CD1c-positive myeloid dendritic cell (primary cell): ENCODE measurements at regions not wholly inside any gene's neighbourhood (a gene's known extent, or its start where the extent isn't known, plus 50 kb on each side); places are given as distances from the start of the nearest gene placed in this dataset.

Source experiments
- DNase-seq: peaks from one replicate; pipeline ENCODE4 v3.0.0-alpha.2; 2016; ENCODE audit errors: extremely low spot score

GRCh38 chr2:147553775-147554271, 291.0 kb upstream of the ACVR2A start:
- no peak for DNase-seq

GRCh38 chr2:147550995-147551731, 293.7 kb upstream of the ACVR2A start:
- DNase-seq: no peak

DNA sequence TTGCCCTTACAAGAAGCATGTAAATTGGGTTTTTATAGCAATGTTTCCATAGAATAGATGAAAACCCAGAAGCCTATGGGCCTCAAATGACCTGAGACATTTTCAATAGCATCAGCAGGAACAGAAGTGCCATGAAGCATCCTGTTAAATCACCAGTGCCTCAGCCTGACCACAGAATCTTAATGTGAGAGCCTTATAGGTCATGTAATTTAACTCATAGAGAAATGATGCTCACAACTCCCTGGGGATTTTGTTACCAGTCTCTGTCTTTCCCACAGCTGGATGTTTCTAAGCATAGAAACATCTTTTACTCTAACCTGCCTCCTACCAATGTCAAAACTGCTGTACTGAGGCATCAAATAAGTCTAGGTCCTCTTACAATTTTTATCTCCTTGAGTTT, 295.8 kb upstream of the ACVR2A start:
- DNase-seq: no peak

DNA sequence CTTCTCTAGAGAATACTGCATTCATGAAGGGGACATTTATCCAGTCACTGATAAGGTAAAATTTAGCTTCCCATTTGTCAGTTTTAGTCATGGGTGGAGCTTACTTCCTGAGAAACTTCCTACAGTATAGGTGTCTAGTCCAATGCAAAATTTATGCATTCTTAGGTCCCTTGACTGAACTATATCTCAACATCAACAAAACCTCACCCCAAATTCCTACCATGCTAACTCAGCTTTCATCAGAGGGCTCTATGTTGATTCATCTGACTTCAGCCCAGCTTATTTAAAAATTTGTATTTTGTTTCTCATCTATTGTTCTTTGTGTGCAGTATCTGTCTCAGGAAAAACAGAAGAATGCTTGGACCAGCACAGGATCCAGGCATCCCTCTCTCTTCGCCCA, 296.4 kb upstream of the ACVR2A start:
- DNase-seq: no peak

GRCh38 chr2:147547440-147547839, 297.4 kb upstream of the ACVR2A start:
- no peak for DNase-seq

GRCh38 chr2:147546109-147546508, 298.7 kb upstream of the ACVR2A start:
- no peak for DNase-seq

DNA sequence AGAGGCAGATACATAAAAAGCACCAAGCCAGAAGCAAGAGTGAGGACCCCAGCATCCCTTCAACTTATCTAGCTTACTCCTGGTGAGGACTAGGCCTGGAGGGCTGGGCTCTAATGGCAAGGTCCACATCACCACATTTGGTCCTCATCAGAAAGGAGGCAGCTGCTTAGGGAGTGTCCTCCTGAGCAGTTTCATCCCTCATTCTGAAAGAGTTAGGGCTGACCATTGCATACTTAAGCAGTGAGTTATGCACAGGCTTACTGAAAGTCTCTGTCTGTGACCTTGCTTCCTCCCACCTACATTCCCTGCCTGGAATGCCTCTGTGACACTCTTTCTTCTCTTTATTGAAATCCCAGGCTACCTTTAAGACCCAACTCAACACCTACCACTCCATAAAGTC, 301.8 kb upstream of the ACVR2A start:
- DNase-seq: no peak

DNA sequence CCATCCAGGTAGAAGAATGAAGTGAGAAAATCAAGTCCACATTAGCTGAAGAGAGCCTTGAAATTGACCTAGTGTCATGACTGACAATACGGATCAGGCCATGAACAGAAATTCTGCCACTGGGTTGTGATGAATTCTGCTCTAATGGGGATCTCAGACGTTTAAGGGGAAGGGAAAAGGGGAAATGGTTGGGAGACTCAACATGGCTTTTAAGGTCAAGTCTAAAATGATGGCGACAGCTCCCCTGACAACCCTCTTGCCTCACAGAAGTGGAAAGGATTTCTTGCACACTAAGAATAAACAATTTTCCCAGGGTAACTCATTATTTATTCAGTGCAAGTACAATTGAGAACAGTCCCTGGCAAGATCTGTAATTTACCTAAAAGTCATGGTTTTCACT, 302.5 kb upstream of the ACVR2A start:
- peak; percentile 61 for DNase-seq

DNA sequence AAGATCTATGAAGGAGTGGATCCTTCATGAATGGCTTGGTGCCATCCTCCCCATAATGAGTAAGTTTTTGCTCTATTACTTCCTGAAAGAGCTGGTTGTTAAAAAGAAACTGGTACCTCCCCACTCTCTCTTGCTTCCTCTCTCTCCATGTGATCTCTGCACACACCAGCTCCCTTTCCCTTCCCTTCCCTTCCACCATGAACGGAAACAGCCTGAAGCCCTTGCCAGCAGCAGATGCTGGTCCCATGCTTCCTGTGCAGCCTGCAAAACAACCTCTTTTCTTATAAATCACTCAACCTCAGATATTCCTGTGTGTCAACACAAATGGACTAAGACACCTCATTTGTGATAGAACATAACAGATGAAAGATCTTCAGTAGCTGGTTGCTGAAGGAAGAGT, 303.5 kb upstream of the ACVR2A start:
- peak; percentile 9 for DNase-seq

GRCh38 chr2:147538821-147539220, 306.0 kb upstream of the ACVR2A start:
- DNase-seq: no peak

GRCh38 chr2:147538088-147538487, 306.7 kb upstream of the ACVR2A start:
- DNase-seq: no peak

- no peak for DNase-seq
Observed at GRCh38 chr2:147531269-147531668, 313.6 kb upstream of the ACVR2A start.

DNA sequence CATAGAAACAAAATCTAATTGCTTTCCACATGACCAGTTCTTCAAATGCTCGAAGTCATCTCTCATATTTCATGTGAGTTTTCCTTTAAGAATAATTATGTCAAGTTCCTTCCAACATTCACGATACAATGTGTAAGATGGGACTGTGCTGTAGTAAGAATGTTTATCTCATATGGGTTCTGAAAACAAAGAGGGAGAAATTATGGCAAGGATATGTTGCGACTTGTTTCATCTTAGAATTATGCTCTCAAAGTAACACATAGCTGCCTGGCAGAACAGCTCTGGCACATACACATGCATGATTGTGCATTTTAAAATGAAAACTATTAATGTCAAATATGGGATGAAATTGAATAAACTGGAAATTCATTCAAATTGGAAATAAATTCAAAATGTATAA, 314.8 kb upstream of the ACVR2A start:
- DNase-seq: no peak

DNA sequence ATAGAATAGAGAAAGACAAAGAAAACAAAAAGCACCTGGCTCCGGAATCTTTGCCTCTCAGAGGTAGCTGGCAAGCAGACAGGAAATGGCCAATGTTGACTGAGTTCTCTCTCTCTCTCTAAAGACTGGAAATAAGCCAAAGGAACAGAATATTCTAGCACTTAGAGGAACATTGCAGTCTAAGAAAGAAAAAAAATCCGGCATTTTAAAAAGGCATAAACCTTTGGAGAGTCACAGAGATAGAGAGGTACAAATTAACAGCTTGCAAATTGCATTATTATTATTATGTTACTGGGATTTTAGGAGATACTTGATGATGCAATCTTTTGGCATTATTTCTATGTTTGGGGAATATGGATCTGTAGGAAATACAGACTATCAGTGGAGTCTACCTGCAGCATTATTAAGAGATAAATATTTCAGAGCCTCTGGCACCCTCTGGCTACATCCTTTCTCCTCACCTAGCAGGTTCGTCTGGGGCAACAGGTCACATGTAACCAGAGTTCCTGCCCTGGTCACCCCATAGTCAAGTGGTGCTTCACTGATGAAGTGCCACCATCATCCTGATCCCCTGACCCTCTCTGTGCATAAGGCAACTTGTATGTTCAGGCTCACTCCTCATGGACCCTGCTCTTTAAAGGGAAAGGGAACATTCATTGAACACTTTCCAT, 318.9 kb upstream of the ACVR2A start:
- no peak for DNase-seq

DNA sequence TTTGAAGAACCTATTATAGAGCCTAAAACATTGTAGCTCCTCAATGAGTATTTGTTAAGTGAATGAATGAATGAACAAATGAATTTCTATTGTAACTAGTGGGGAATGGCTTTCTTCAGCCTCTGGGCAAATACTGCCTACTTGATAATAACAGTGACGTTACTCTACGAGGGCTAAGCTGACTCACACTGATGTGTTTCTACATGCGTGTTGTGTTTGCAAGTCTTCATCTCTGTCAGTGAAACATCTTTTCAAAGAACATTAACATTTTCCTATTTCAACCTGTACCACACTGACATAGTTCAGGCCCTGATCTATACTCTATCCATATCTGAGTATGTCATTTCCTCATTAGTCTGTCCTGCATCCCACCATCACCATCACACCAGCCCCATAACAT, 319.9 kb upstream of the ACVR2A start:
- no peak for DNase-seq

- DNase-seq: no peak
Observed at GRCh38 chr2:147523415-147523814, 321.4 kb upstream of the ACVR2A start.

GRCh38 chr2:147521936-147522335, 322.9 kb upstream of the ACVR2A start:
- DNase-seq: no peak

DNA sequence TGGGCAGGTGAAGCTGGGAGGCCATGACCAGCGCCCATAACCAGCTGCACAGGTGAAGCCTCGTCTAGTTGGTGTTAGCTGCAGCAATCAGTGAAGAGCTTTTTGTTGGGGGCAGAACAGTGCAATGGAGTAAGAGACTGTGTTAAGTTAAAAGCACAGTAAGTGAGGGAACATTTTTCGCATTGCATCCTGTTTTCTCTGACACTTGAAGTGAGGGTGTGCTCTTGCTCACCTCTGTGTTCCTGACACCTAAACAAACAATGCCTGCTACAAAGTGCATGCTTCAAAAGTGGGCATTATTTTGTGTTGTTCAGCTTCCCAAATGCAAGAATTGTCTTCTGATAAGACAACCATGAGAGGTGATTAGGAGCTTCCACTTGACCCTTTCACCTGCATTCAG, 324.0 kb upstream of the ACVR2A start:
- DNase-seq: no peak

DNA sequence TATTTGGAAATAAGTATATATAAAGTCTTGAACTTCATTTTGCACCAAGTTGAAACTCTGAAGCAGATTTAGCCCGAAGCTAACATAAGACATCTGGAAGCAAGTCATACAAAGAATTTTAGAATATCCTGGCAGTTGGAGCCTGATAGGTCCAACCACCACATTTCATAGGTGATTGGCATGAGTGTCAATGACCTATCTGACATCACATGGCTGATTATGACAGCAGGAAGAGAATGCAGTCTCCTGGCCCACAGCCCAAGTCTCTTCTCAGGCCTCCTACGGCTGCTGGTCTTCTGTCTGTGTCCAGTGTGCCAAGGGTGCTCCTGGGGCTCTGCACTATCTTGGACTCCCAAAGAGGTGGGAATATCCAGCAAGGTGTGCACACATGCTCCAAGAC, 325.7 kb upstream of the ACVR2A start:
- DNase-seq: no peak

DNA sequence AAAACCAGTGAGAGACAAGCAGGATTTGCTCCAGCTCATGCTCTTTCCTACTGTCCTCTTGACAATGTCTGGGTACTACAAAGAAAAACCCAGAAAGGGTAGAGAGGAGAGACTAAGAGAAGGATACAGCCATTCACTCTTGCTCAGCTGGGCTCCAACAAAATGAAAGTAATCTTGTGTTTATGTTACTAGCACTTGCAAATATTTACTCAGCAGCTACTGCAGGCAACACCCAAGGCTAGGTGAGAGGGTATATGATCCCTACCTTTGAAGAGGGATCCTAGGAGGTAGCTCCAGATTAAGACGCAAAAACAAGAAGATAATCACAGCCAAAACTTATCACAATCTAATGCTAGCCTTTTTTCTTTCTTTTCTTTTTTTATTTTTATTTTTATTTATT, 329.6 kb upstream of the ACVR2A start:
- DNase-seq: no peak

GRCh38 chr2:147512206-147512605, 332.6 kb upstream of the ACVR2A start:
- no peak for DNase-seq

DNA sequence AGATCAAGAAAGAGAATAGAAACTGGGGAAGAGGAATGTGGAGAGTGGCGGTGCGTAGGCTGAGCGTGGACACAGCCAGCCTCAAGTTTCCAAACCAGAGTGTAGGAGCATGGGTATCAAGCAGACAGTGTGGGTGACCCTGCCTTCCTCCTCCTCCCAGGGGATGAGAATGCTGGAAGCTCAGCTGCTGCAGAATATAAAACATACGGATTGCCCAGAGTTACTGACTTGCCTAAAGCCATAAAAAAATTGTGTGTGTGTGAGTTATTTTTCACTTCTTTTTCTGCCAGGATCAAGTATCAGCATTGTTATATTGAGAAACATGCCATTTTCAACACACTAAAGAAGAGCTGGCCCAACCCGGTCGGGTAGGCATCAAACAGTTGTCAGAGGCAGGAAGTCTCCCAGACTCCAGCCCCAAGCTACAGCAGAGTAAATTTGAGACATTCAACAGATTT, 333.3 kb upstream of the ACVR2A start:
- DNase-seq: peak; percentile 60

DNA sequence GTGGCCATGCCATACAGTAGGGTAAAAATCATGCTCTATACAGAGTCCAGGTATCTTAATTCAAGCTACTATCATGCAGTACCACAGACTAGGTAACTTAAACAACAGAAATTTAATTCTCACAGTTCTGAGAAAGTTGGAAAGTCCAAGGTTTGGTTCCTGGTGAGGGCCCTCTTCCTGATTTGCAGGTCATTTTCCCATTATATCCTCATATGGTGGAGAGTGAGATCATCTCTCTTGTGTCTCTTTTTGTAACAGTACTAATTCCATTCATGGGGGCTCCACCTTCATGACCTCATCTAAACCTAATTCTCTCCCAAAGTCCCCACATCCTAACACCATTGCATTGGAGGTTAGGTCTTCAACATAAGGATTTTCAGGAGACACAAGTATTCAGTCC, 335.0 kb upstream of the ACVR2A start:
- no peak for DNase-seq
